Esophagus muscularis mucosa (tissue), 4 donors: ENCODE measurements at regions not wholly inside any gene's neighbourhood (a gene's known extent, or its start where the extent isn't known, plus 50 kb on each side); places are given as distances from the start of the nearest gene placed in this dataset.

Experiments used
- DNase-seq: peaks from one replicate; pipeline ENCODE4 v3.0.0-alpha.2; 2017; ENCODE audit errors: extremely low spot score
- H3K27ac ChIP-seq, 4 donors: fragments of 200-600 bp; sonication (generic); replicated peaks in 1 of 4; 1 replicate in 3 of 4; 2 replicates in 1 of 4; pipeline ENCODE4 v1.5.1; 2016 to 2019; ENCODE audit warnings: mild to moderate bottlenecking in 1 of 4
- H3K27me3 ChIP-seq, 4 donors: fragments of 200-600 bp; sonication (generic); one replicate each; pipeline versions ENCODE4 v1.5.1 to v1.6.0; 2016 to 2019
- H3K36me3 ChIP-seq, 4 donors: fragments of 200-600 bp; sonication (generic); one replicate each; pipeline ENCODE4 v1.5.1; 2016 to 2019
- H3K4me1 ChIP-seq, 4 donors: fragments of 200-600 bp; sonication (generic); one replicate each; pipeline ENCODE4 v1.5.1; 2016 to 2019
- H3K4me3 ChIP-seq, 4 donors: fragments of 200-600 bp; sonication (generic); 1 replicate in 2 of 4; 2 replicates in 2 of 4; pipeline ENCODE4 v1.5.1; 2016 to 2019; ENCODE audit warnings: mild to moderate bottlenecking in 4 of 4, moderate library complexity in 1 of 4
- H3K9me3 ChIP-seq, 4 donors: fragments of 200-600 bp; sonication (generic); 1 replicate in 3 of 4; 2 replicates in 1 of 4; pipeline ENCODE4 v1.5.1; 2016 to 2019
- EP300 ChIP-seq: sonication (generic); formaldehyde crosslinking; IDR thresholded peaks from one replicate; pipeline ENCODE4 v1.6.1; 2017; ENCODE audit warnings: antibody characterized with exemption
- POLR2A ChIP-seq: fragments of 450-650 bp; IDR thresholded peaks from one replicate; pipeline ENCODE4 v1.6.1; 2017; ENCODE audit warnings: antibody characterized with exemption, moderate library complexity, mild to moderate bottlenecking, low read depth
- POLR2AphosphoS5 ChIP-seq, 2 donors: sonication (generic); formaldehyde crosslinking; IDR thresholded peaks; one replicate each; pipeline ENCODE4 v1.6.1; 2017; ENCODE audit warnings: antibody characterized with exemption in 2 of 2
- WGBS: methylation state at CpG from one replicate; pipeline ENCODE4 v1.1.5; 2018; 5-methylcytosine and 5-hydroxymethylcytosine counted together
- intact Hi-C: fragments of 100-400 bp; cut with DNase I; formaldehyde crosslinking; loops from one replicate; pipeline ENCODE4 v1.15.1; 2023
- TF ChIP-seq, protein P1 (sequence below), 3 experiments: fragments of 200-600 bp in 2 of 3; fragments of 450-650 bp in 1 of 3; sonication (generic) in 2 of 3; IDR thresholded peaks; one replicate each; pipeline ENCODE4 v1.5.1; 2017 to 2019; ENCODE audit warnings: antibody characterized with exemption in 3 of 3, mild to moderate bottlenecking in 2 of 3, moderate library complexity in 1 of 3

DNA sequence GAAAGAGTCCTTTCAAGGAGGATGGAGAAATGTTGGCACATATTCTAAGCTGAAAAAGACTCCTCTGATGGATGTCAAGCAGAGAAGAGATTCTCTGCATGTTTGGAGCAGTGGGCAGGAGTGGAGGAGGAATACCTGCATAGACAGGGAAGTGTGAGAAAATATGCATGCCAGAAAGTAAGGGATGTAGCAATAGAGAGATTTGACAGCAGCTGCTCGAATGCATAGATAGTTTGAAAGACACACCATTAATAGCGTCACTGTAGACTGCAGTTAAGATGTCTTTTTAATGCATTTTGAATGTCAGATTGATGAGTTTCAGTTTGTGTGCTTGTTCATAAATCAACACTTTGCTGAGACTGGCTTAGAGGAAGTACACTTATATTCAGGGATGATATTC lies 169.9 kb upstream of the POT1 start:
- Histone ChIP-seq H3K27ac (no peak overlapping the region), H3K9me3 (no peaks in the 10 kb centered on the region), H3K27me3 (no peaks in the 10 kb centered on the region), H3K36me3 (no peaks in the 10 kb centered on the region), H3K4me1 (no peaks in the 10 kb centered on the region), H3K4me3 (no peak overlapping the region)
- DNase-seq, result no peak
- TF ChIP-seq, protein P1, sequence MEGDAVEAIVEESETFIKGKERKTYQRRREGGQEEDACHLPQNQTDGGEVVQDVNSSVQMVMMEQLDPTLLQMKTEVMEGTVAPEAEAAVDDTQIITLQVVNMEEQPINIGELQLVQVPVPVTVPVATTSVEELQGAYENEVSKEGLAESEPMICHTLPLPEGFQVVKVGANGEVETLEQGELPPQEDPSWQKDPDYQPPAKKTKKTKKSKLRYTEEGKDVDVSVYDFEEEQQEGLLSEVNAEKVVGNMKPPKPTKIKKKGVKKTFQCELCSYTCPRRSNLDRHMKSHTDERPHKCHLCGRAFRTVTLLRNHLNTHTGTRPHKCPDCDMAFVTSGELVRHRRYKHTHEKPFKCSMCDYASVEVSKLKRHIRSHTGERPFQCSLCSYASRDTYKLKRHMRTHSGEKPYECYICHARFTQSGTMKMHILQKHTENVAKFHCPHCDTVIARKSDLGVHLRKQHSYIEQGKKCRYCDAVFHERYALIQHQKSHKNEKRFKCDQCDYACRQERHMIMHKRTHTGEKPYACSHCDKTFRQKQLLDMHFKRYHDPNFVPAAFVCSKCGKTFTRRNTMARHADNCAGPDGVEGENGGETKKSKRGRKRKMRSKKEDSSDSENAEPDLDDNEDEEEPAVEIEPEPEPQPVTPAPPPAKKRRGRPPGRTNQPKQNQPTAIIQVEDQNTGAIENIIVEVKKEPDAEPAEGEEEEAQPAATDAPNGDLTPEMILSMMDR (IDR thresholded peaks at IDR 0.05), result no peak
- TF ChIP-seq POLR2AphosphoS5 (IDR thresholded peaks at IDR 0.05) (no peak), POLR2A (no peak), EP300 (no peak)
- WGBS, result 58% methylated on average over 2 of the region's 2 CpGs
- intact Hi-C loops, result no loop called here

DNA sequence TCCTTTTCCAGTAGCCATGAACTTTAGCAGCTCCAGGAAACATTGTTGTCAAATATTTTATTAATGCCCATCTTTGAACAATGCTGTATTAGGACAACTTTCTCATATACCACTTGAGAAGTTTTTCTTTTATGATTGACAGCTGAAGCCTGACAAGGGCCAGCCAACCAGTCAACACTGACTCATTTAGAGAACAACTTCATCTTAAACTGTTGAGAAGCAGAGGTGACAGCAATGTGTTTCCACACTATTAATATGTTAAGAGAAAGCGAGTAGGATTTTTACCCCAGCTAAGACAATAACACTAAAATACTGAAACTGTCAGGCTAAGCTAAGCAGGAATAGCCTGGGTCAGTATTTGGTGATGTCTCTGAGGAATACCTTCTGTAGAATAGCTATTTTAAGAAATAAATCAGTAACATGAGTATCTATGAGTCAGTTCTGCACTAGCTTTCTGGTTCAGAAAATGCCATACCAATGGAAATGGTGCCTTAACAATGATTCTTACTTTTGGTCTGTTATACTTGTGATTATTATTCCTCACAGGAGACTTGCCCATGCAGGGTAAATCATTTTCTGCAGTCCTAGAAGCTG lies 168.8 kb upstream of the POT1 start:
- Histone ChIP-seq H3K36me3 (no peaks in the 10 kb centered on the region), H3K9me3 (no peaks in the 10 kb centered on the region), H3K4me1 (no peaks in the 10 kb centered on the region), H3K27me3 (no peaks in the 10 kb centered on the region), H3K27ac (no peak overlapping the region), H3K4me3 (no peak overlapping the region)
- WGBS, result 76% methylated on average over 1 of the region's 1 CpG
- TF ChIP-seq POLR2AphosphoS5 (IDR thresholded peaks at IDR 0.05) (no peak), POLR2A (no peak), EP300 (no peak)
- TF ChIP-seq, protein P1 (IDR thresholded peaks at IDR 0.05), result no peak
- DNase-seq, result no peak
- intact Hi-C loops, result no loop called here

DNA sequence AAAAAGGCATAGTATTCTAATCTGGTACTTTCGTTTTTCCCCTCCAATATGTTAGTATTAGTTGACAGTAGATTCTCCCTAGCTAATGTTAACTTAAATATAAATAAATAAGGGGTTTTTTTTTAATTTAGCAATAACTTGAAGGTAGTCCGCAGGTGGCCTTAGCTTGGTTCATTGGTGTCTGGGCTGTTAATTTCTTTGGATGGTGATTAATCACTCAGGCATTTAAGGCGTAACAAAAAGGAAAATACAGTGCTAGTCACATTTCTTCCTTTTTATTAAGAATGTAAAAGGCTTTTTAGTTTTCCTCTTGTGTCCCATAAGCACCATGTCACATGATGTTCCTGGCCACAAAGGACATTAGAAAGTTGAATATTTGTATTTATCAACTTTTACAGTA lies 161.0 kb upstream of the POT1 start:
- intact Hi-C loops, result no loop called here
- 87% methylated on average over 3 of the region's 3 CpGs for WGBS
- no peaks in the 10 kb centered on the region for H3K9me3 ChIP-seq
- no peaks in the 10 kb centered on the region for H3K36me3 ChIP-seq
- no peaks in the 10 kb centered on the region for H3K27me3 ChIP-seq
- H3K27ac ChIP-seq, result no peak overlapping the region
- DNase-seq, result no peak
- H3K4me3 ChIP-seq, result no peak overlapping the region
- TF ChIP-seq POLR2A (no peak), POLR2AphosphoS5 (IDR thresholded peaks at IDR 0.05) (no peak), EP300 (no peak)
- TF ChIP-seq, protein P1 (IDR thresholded peaks at IDR 0.05), result no peak
- no peaks in the 10 kb centered on the region for H3K4me1 ChIP-seq

DNA sequence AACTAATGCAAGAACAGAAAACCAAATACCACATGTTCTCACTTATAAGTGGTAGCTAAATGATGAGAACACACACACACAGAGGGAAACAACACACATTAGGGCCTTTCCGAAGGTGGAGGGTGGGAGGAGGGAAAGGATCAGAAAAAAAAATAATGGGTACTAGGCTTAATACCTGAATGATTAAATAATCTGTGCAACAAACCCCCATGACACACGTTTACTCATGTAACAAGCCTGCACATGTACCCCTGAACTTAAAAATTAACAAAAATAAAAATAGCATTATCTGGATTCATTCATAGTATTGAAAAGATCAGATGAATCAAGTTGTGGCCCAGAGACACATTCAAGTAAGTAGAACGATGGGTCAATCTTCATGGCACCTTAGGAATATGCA lies 159.5 kb upstream of the POT1 start:
- no peaks in the 10 kb centered on the region for H3K9me3 ChIP-seq
- no peaks in the 10 kb centered on the region for H3K4me1 ChIP-seq
- H3K4me3 ChIP-seq, result no peak overlapping the region
- H3K27ac ChIP-seq, result no peak overlapping the region
- intact Hi-C loops, result no loop called here
- TF ChIP-seq POLR2AphosphoS5 (IDR thresholded peaks at IDR 0.05), result no peak
- TF ChIP-seq EP300, result no peak
- no peak for TF ChIP-seq POLR2A
- TF ChIP-seq, protein P1 (IDR thresholded peaks at IDR 0.05), result no peak
- H3K36me3 ChIP-seq, result no peaks in the 10 kb centered on the region
- WGBS, result 90% methylated on average over 3 of the region's 3 CpGs
- no peaks in the 10 kb centered on the region for H3K27me3 ChIP-seq
- no peak for DNase-seq

DNA sequence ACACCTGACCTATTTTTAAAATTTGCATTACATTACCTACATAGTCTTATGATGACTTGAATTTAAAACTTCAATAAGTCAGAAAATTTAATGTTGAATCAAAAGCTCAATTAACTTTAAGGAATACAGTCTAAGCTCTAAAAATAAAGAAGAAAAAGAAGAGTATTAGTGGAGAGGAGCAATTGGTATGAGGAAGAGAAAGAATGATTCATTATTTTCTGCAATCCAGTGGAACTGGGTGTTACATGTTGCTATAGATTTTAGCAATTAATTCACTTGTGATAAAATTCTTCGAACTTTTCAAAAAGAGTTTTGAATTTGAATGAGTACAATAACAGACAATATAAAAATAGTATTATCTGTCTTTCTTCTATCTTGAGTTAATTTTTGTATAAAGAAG lies 158.9 kb upstream of the POT1 start:
- no peak for DNase-seq
- H3K4me1 ChIP-seq, result no peaks in the 10 kb centered on the region

More for the DNA sequence above, 158.9 kb upstream of the POT1 start:
- 91% methylated on average over 1 of the region's 1 CpG for WGBS
- H3K9me3 ChIP-seq, result no peaks in the 10 kb centered on the region
- H3K4me3 ChIP-seq, result no peak overlapping the region
- H3K27ac ChIP-seq, result no peak overlapping the region
- intact Hi-C loops, result no loop called here
- TF ChIP-seq EP300, result no peak
- TF ChIP-seq, protein P1 (IDR thresholded peaks at IDR 0.05), result no peak
- TF ChIP-seq POLR2AphosphoS5 (IDR thresholded peaks at IDR 0.05), result no peak
- no peak for TF ChIP-seq POLR2A
- H3K27me3 ChIP-seq, result no peaks in the 10 kb centered on the region
- no peaks in the 10 kb centered on the region for H3K36me3 ChIP-seq
